ENCODE measurements at regions not wholly inside any gene's neighbourhood (a gene's known extent, or its start where the extent isn't known, plus 50 kb on each side); places are given as distances from the start of the nearest gene placed in this dataset.
"Not testable (repeated sequence)": the region's sequence is repeated elsewhere in the genome, so short reads cannot be mapped to it uniquely, and the experiment has no call there.

GRCh38 chr17:27373695-27374094 lies 79.8 kb downstream of the WSB1 start:
- not testable (repeated sequence) for TF ChIP-seq EZH2 (IDR thresholded peaks at IDR 0.05); POLR2AphosphoS5 (IDR thresholded peaks at IDR 0.05; ENCODE audit: borderline replicate concordance, low read depth, low read length); FOXP2 (optimal IDR thresholded peaks at IDR 0.05; ENCODE audit: control extremely low read depth, extremely low read length, insufficient read depth)

Data from SK-N-MC (cell line).